Bone marrow (tissue), 2 donors: ENCODE measurements at regions not wholly inside any gene's neighbourhood (a gene's known extent, or its start where the extent isn't known, plus 50 kb on each side); places are given as distances from the start of the nearest gene placed in this dataset.

Experiments
- DNase-seq, 2 donors: peaks; one replicate each; lab custom pipeline; 2025; lab: John Stamatoyannopoulos, UW

DNA sequence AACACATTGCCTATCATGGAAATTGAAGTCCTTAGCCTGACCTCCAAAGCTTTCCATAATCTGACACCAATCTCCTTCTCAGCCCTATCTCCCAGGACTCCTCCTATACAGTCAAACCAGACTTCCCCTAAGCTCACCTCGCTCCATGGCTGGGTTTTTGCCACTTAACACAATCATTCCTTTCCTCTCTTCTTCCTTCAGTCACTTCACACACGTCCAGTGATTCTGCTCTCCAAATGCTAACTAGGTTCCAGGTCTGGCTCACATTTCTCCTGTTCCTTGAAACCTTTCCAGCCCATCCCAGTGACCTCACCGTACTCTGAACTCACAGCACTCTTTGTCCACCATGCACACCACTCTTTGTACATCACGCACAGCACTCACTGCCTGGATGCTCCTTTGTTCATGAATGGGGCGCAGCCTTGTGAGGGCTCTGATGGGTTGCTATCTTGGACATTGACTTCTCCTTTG, 98.4 kb downstream of the GLUL start:
- DNase-seq: no peak

GRCh38 chr1:182292193-182292741, 99.3 kb downstream of the GLUL start:
- DNase-seq: no peak

GRCh38 chr1:182291584-182292192, 99.9 kb downstream of the GLUL start:
- no peak for DNase-seq

- no peak for DNase-seq
Observed at GRCh38 chr1:182288749-182289604, 102.6 kb downstream of the GLUL start.

- no peak for DNase-seq
Observed at GRCh38 chr1:182286761-182287160, 104.8 kb downstream of the GLUL start.

DNA sequence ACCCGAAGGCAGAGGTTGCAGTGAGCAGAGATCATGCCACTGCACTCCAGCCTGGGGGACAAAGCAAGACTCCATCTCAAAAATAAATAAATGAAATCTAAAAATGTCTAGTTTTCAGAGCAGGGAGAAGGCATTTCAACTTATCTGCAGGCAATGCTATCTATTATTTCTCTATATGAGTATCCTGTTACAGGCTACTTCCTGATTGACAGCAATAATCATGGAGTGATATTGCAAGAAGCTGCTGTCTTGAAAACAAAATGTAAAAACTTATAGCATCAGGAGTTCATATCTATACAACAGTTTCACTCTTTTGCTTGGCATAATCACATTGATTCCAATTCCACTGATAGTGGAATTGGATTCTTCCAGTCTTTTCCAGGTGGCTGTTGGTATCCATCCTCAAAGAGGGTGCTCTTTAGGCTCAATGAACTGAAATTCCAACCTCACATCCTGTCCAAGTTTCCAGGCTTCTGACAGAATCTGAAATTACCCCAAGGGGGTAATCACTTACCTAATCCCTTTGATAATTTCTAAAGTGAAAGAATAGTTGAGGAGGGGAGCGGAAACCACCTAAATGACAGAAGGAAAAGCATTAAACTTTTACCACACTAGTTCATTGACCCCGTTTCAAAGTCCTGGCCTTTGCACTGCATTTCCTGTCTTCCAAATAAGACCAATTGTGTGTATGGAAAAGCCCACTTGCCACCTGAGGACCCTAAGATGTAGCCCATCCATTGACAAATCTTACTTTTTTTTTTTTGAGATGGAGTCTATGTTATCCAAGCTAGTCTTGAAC, 107.6 kb downstream of the GLUL start:
- DNase-seq: no peak

DNA sequence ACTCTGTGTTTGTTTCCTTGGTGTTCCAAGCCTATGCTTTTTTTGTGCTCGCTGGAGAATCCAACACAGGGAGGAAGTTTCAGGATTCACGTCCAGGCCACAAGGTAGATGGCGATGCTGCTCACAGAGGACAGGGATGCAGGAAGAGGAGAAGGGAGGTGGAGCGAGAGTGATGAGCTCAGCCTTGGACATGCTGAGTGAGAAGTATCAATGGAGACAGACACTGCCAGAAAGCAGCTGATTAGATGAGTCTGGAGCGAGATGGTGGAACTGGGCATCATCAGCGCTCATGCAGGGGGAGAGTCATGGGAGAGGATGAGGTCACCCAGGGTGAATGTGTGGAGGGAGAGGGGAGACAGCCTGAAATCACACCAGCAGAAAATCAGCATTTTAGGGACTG, 110.0 kb downstream of the GLUL start:
- DNase-seq: no peak

- no peak for DNase-seq
Observed at GRCh38 chr1:182280504-182280900, 111.1 kb downstream of the GLUL start.

- no peak for DNase-seq
Observed at GRCh38 chr1:182279724-182280503, 111.7 kb downstream of the GLUL start.

- DNase-seq: no peak
Observed at GRCh38 chr1:182279302-182279701, 112.3 kb downstream of the GLUL start.

DNA sequence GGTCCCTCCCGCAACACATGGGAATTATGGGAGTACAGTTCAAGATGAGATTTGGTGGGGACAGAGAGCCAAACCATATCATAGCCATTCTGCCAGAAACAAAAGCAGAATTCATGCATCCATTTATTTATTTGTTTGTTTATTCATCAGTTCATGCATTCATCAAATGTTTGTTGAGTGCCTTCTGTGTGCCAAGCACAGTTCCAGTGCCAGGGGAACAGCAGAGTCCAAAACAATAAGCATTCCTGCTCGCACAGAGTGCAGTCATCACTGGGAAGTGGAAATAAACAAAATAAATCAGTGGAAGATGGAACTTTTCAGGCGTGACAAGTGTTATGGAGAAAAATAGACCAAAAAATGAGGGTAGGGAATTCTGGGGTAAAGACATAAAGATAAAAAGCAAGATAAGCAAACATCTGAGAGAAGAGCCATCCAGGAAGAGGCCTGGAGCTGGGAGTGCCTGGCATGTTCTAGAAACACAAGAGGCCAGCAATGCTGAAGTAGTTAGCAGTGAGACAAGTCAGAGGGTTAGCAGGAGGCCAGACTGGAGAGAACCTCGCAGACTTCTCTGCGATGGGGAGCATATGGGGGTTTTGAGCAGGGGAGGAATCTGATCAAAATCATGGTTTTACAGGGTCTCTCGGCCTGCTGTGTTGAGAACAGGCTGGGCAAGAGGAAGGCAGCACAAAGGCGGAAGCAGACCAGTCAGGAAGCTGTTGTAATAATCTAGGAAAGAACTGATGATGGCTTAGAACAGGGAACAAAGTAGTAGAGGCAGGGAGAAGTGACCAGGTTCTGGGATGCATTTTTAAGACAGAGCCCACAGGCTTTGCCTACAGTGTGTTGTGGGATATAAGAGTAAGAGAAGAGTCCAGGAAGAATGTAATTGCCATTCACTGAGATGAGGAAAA, 113.2 kb downstream of the GLUL start:
- no peak for DNase-seq

GRCh38 chr1:182275271-182275670, 116.3 kb downstream of the GLUL start:
- no peak for DNase-seq

GRCh38 chr1:182274618-182275017, 117.0 kb downstream of the GLUL start:
- DNase-seq: no peak

- no peak for DNase-seq
Observed at GRCh38 chr1:182270731-182271130, 120.9 kb downstream of the GLUL start.

GRCh38 chr1:182269097-182269496, 122.5 kb downstream of the GLUL start:
- no peak for DNase-seq

- DNase-seq: no peak
Observed at GRCh38 chr1:182268669-182269068, 122.9 kb downstream of the GLUL start.

- no peak for DNase-seq
Observed at GRCh38 chr1:182264185-182264584, 127.4 kb downstream of the GLUL start.

DNA sequence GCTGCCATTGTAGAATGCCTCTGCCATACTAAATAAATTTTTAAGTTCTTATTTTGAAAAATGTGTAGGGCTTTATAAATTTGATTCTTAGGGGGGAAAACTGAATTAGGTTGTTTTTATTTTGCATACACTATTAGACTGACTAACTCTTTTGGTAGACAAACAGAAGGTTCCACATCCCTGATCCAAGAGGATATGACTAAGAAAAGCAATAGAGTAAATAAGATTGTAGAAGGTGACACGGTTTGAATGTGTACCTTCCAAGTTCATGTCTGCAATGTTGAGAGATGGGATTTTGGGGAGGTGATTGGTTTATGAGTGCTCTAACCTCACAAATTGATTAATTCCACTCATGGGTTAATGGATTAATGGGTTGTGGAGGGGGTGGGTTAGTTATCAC, 127.9 kb downstream of the GLUL start:
- no peak for DNase-seq

- no peak for DNase-seq
Observed at GRCh38 chr1:182262425-182262824, 129.2 kb downstream of the GLUL start.

GRCh38 chr1:182261655-182262054, 129.9 kb downstream of the GLUL start:
- no peak for DNase-seq

DNA sequence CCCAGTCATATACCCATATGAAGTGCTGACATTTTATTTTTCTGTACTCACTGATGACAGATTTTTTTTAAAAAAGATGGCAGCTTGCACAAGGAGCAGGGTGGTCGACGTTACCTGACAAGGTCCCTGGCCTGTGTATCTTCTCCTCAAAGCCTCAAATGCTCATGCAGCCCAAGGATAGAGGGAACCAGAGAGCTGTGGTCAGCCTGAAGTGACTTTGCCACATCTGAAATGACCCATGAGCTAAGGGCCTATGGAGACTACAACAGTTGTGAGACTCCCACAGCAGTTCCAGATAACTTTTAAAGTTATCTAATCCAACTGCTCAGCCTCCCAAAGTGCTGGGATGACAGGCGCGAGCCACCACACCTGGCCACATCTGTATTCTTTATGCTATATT, 131.1 kb downstream of the GLUL start:
- no peak for DNase-seq
